ENCODE measurements at regions not wholly inside any gene's neighbourhood (a gene's known extent, or its start where the extent isn't known, plus 50 kb on each side); places are given as distances from the start of the nearest gene placed in this dataset.

- H3K4me3 ChIP-seq (ENCODE audit: low read depth, low read length): no peak overlapping the region
- TF ChIP-seq CTCF (IDR thresholded peaks at IDR 0.05; ENCODE audit: control insufficient read depth, extremely low read depth, insufficient read depth): no peak
- no peak for DNase-seq (ENCODE audit: low read depth)
Measured at GRCh38 chr18:2207294-2207693, 364.0 kb downstream of the METTL4 start.

DNA sequence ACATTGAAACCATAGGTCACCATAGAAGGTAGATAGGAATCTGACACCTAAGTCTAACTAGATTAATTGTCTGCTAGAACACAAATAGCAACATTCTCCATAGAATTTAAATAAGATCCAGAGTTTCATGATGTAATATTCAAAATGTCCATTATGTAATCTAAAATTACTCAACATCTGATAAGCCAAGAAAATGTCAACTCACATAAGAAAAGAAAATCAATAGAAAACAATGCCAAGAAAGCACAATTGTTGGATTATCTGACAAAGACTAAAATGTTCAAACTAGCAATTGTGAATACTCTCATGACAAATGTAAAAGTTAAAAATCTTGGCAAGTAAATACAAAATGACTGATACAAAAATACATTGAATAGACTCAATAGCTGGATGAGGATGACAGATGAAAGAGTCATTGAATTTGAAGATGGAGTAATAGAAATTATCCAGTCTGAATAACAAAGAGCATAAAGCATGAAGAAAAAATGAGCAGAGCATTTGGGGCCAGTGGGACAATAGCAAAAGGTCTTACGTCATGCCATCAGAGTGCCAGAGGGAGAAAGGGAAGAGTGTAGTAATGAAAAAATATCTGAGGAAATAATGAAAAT is 358.6 kb downstream of the METTL4 start:
- H3K4me3 ChIP-seq (ENCODE audit: low read depth, low read length): no peak overlapping the region
- no peak for DNase-seq (ENCODE audit: low read depth)
- no peak for TF ChIP-seq CTCF (IDR thresholded peaks at IDR 0.05; ENCODE audit: control insufficient read depth, extremely low read depth, insufficient read depth)

DNA sequence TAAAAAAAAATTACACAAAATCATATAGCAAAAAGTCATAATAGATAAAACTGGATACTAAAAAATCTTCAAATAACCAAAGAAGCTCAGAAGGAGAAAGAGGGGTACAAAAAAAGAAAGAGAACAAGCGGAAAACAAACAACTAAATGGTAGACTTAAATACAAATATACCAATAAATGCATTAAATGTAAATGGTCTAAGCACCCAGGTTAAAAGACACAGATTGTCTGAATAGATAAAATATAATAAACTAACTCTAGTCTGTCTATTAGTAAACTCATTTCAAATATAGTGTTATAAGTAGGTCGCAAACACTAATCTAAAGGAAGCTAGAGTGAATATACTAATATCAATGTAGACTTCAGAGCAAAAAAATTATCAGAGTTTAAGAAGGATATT is 357.4 kb downstream of the METTL4 start:
- no peak for TF ChIP-seq CTCF (IDR thresholded peaks at IDR 0.05; ENCODE audit: control insufficient read depth, extremely low read depth, insufficient read depth)
- no peak overlapping the region for H3K4me3 ChIP-seq (ENCODE audit: low read depth, low read length)
- DNase-seq (ENCODE audit: low read depth): no peak

DNA sequence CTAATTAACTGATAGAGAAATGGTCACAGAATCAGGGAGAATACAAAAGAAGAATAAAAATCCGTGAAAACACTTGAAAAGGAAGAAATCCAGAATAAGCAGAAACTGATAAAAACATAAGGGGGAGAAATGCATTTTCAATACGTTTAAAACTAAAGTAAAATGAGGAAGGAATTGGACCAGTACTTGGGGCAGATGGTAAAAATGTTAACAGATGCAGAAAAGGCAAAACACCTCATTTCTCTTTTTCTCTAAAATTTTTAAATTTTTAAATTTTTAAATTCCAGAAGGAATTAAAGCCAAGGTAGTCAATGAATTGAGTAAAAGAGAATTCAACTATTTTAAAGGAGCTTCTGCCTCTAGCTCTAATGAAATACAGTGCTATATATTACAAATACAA is 353.9 kb downstream of the METTL4 start:
- no peak overlapping the region for H3K4me3 ChIP-seq (ENCODE audit: low read depth, low read length)
- no peak for DNase-seq (ENCODE audit: low read depth)
- no peak for TF ChIP-seq CTCF (IDR thresholded peaks at IDR 0.05; ENCODE audit: control insufficient read depth, extremely low read depth, insufficient read depth)

GRCh38 chr18:2218101-2218500 is 353.2 kb downstream of the METTL4 start:
- DNase-seq (ENCODE audit: low read depth): no peak
- no peak for TF ChIP-seq CTCF (IDR thresholded peaks at IDR 0.05; ENCODE audit: control insufficient read depth, extremely low read depth, insufficient read depth)
- no peak overlapping the region for H3K4me3 ChIP-seq (ENCODE audit: low read depth, low read length)

DNA sequence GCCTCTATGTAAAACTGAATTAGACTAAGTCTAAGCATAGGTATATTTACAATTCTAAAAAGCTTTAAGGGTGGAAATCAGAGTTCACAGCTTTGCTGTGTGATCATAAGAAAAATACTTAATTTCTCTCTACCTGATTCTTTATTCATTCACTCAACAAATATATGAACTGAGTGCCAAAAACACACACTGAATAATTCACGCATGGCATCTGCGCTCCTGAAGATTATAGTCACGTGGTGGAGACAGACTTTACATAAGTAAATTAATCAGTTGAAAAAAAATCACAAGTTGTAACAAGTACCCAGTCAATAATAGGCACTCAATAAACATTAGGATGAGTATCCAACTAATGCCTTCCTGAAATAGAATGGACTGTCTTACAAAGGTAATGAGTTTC is 351.6 kb downstream of the METTL4 start:
- TF ChIP-seq CTCF (IDR thresholded peaks at IDR 0.05; ENCODE audit: control insufficient read depth, extremely low read depth, insufficient read depth): no peak
- H3K4me3 ChIP-seq (ENCODE audit: low read depth, low read length): no peak overlapping the region
- no peak for DNase-seq (ENCODE audit: low read depth)
